ENCODE measurements at regions not wholly inside any gene's neighbourhood (a gene's known extent, or its start where the extent isn't known, plus 50 kb on each side); places are given as distances from the start of the nearest gene placed in this dataset.

GRCh38 chr14:101175731-101176534 lies 272.4 kb upstream of the RTL1 start:
- no peaks in the 10 kb centered on the region for H3K36me3 ChIP-seq (replicated peaks in 1 of 2; ENCODE audit: control insufficient read depth in 1 of 2, insufficient read depth in 2 of 2, low read length in 2 of 2)
- no peaks in the 10 kb centered on the region for H3K27me3 ChIP-seq (ENCODE audit: control insufficient read depth in 2 of 2, insufficient read depth in 2 of 2, low read length in 2 of 2)
- Mint-ChIP-seq H3K27ac (no peak overlapping the region), H3K9me3 (peaks cover 5 to 15% (median 10%) of the 10 kb centered on the region in 7 donors), H3K4me3 (no peak overlapping the region), H3K4me1 (no peaks in the 10 kb centered on the region), H3K27me3 (ENCODE audit: low read depth in 3 of 3) (peaks cover 0 to 12% (median 0%) of the 10 kb centered on the region in 3 donors), H3K36me3 (no peaks in the 10 kb centered on the region)
- H3K27ac ChIP-seq (ENCODE audit: low read depth in 1 of 2, low read length in 2 of 2), result no peak overlapping the region
- H3K4me3 ChIP-seq (replicated peaks in 1 of 3; ENCODE audit: low read depth in 2 of 3, low read length in 3 of 3), result no peak overlapping the region
- no peaks in the 10 kb centered on the region for H3K4me1 ChIP-seq (ENCODE audit: control insufficient read depth in 1 of 2, insufficient read depth in 2 of 2, low read length in 2 of 2)
- H3K9ac ChIP-seq (ENCODE audit: insufficient read depth, low read length, poor library complexity, severe bottlenecking), result no peak overlapping the region
- no peaks in the 10 kb centered on the region for H3K79me2 ChIP-seq (ENCODE audit: insufficient read depth, low read length)
- no peak for DNase-seq
- no peak overlapping the region for H3K4me2 ChIP-seq (replicated peaks; ENCODE audit: extremely low read depth, low read length, poor library complexity, severe bottlenecking)
- WGBS (ENCODE audit: insufficient coverage), result 89% methylated on average over 13 of the region's 13 CpGs
- intact Hi-C loops (cut with micrococcal nuclease), result no loop called here
- no peaks in the 10 kb centered on the region for H4K20me1 ChIP-seq (ENCODE audit: insufficient read depth, low read length)
- TF ChIP-seq CTCF (IDR thresholded peaks at IDR 0.05), result no peak
- H3K9me3 ChIP-seq (replicated peaks in 1 of 2; ENCODE audit: control insufficient read depth in 1 of 2, insufficient read depth in 1 of 2, low read length in 2 of 2), result peaks cover 6 to 7% of the 10 kb centered on the region in 2 donors
- no peak overlapping the region for H2AFZ ChIP-seq (ENCODE audit: insufficient read depth, low read depth, low read length, poor library complexity, severe bottlenecking)

GRCh38 chr14:101176535-101177205 lies 273.1 kb upstream of the RTL1 start:
- Histone ChIP-seq H3K27ac (ENCODE audit: low read depth in 1 of 2, low read length in 2 of 2) (no peak overlapping the region), H3K9me3 (replicated peaks in 1 of 2; ENCODE audit: control insufficient read depth in 1 of 2, insufficient read depth in 1 of 2, low read length in 2 of 2) (peaks cover 2 to 11% of the 10 kb centered on the region in 2 donors), H3K4me3 (replicated peaks in 1 of 3; ENCODE audit: low read depth in 2 of 3, low read length in 3 of 3) (no peak overlapping the region), H3K27me3 (ENCODE audit: control insufficient read depth in 2 of 2, insufficient read depth in 2 of 2, low read length in 2 of 2) (no peaks in the 10 kb centered on the region), H4K20me1 (ENCODE audit: insufficient read depth, low read length) (no peaks in the 10 kb centered on the region), H2AFZ (ENCODE audit: insufficient read depth, low read depth, low read length, poor library complexity, severe bottlenecking) (no peak overlapping the region), H3K4me2 (replicated peaks; ENCODE audit: extremely low read depth, low read length, poor library complexity, severe bottlenecking) (no peak overlapping the region), H3K9ac (ENCODE audit: insufficient read depth, low read length, poor library complexity, severe bottlenecking) (no peak overlapping the region), H3K79me2 (ENCODE audit: insufficient read depth, low read length) (no peaks in the 10 kb centered on the region), H3K4me1 (ENCODE audit: control insufficient read depth in 1 of 2, insufficient read depth in 2 of 2, low read length in 2 of 2) (no peaks in the 10 kb centered on the region), H3K36me3 (replicated peaks in 1 of 2; ENCODE audit: control insufficient read depth in 1 of 2, insufficient read depth in 2 of 2, low read length in 2 of 2) (no peaks in the 10 kb centered on the region)
- Mint-ChIP-seq H3K4me1 (no peaks in the 10 kb centered on the region), H3K9me3 (peaks cover 5 to 12% (median 7%) of the 10 kb centered on the region in 7 donors), H3K27ac (no peak overlapping the region), H3K27me3 (ENCODE audit: low read depth in 3 of 3) (peaks cover 0 to 12% (median 0%) of the 10 kb centered on the region in 3 donors), H3K4me3 (no peak overlapping the region), H3K36me3 (no peaks in the 10 kb centered on the region)
- no peak for TF ChIP-seq CTCF (IDR thresholded peaks at IDR 0.05)
- no peak for DNase-seq
- WGBS (ENCODE audit: insufficient coverage), result 92% methylated on average over 16 of the region's 16 CpGs
- intact Hi-C loops (cut with micrococcal nuclease), result no loop called here

All from CD14-positive monocyte (primary cell).